ENCODE measurements at regions not wholly inside any gene's neighbourhood (a gene's known extent, or its start where the extent isn't known, plus 50 kb on each side); places are given as distances from the start of the nearest gene placed in this dataset.

DNA sequence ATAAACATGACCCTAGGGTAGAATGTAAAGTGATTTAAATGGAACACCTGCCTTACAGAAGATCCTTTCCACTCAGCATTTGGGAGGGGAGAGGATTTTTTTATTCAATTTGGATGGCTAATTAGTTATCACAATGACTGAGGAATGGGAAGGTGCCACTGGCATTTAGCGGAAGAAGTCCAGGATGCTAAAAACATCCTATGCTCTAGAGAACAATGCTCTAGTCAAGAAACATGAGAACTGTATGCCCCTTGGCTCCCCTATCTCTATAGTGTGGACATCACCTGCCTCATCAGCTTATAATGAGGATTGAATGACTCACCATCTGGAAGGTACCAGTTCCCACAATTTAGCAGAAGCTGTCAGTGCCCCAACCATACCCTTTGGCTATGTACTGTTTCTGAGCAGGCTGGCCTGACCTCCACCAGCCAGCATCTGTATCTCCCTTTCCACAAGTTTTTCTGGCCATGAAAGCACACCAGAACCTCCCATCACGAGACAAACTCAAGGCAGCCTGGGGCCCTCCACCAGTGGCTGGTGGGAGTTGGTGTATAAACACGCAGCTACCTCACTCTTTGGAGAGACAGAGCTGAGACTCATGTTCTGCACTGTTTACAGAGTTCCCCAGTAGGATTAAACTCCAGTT, 109.7 kb upstream of the VASH1 start:
- Histone ChIP-seq H2AFZ (ENCODE audit: low read depth, low read length) (no peak overlapping the region), H3K9ac (ENCODE audit: low read length) (no peak overlapping the region), H3K4me3 (ENCODE audit: low read length) (no peak overlapping the region), H3F3A (ENCODE audit: insufficient read depth, low read length, poor library complexity, severe bottlenecking) (no peaks in the 10 kb centered on the region), H3K4me2 (ENCODE audit: low read length) (no peak overlapping the region), H3K27ac (ENCODE audit: low read length) (no peak overlapping the region), H3K27me3 (ENCODE audit: insufficient read depth, low read depth, low read length) (no peaks in the 10 kb centered on the region), H3K9me2 (ENCODE audit: insufficient read depth, low read length) (no peaks in the 10 kb centered on the region), H3K36me3 (ENCODE audit: insufficient read depth, low read length) (no peaks in the 10 kb centered on the region), H4K20me1 (ENCODE audit: insufficient read depth) (no peaks in the 10 kb centered on the region), H3K79me2 (replicated peaks; ENCODE audit: insufficient read depth, low read length) (no peaks in the 10 kb centered on the region), H3K9me3 (ENCODE audit: low read length) (no peaks in the 10 kb centered on the region)
- TF ChIP-seq, protein P1, sequence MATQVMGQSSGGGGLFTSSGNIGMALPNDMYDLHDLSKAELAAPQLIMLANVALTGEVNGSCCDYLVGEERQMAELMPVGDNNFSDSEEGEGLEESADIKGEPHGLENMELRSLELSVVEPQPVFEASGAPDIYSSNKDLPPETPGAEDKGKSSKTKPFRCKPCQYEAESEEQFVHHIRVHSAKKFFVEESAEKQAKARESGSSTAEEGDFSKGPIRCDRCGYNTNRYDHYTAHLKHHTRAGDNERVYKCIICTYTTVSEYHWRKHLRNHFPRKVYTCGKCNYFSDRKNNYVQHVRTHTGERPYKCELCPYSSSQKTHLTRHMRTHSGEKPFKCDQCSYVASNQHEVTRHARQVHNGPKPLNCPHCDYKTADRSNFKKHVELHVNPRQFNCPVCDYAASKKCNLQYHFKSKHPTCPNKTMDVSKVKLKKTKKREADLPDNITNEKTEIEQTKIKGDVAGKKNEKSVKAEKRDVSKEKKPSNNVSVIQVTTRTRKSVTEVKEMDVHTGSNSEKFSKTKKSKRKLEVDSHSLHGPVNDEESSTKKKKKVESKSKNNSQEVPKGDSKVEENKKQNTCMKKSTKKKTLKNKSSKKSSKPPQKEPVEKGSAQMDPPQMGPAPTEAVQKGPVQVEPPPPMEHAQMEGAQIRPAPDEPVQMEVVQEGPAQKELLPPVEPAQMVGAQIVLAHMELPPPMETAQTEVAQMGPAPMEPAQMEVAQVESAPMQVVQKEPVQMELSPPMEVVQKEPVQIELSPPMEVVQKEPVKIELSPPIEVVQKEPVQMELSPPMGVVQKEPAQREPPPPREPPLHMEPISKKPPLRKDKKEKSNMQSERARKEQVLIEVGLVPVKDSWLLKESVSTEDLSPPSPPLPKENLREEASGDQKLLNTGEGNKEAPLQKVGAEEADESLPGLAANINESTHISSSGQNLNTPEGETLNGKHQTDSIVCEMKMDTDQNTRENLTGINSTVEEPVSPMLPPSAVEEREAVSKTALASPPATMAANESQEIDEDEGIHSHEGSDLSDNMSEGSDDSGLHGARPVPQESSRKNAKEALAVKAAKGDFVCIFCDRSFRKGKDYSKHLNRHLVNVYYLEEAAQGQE (IDR thresholded peaks at IDR 0.05; ENCODE audit: borderline replicate concordance) = no peak
- TF ChIP-seq SMC3 (conservative IDR thresholded peaks at IDR 0.05; ENCODE audit: poor library complexity) (no peak), RAD21 (conservative IDR thresholded peaks at IDR 0.05) (no peak), POLR2AphosphoS5 (IDR thresholded peaks at IDR 0.05) (no peak), TAF1 (IDR thresholded peaks at IDR 0.05; ENCODE audit: low read depth) (no peak), EZH2 (IDR thresholded peaks at IDR 0.05; ENCODE audit: borderline replicate concordance, insufficient read depth, low read length, poor library complexity, severe bottlenecking) (no peak), EP300 (conservative IDR thresholded peaks at IDR 0.05; ENCODE audit: poor library complexity, severe bottlenecking) (no peak)
- TF ChIP-seq, protein P2, sequence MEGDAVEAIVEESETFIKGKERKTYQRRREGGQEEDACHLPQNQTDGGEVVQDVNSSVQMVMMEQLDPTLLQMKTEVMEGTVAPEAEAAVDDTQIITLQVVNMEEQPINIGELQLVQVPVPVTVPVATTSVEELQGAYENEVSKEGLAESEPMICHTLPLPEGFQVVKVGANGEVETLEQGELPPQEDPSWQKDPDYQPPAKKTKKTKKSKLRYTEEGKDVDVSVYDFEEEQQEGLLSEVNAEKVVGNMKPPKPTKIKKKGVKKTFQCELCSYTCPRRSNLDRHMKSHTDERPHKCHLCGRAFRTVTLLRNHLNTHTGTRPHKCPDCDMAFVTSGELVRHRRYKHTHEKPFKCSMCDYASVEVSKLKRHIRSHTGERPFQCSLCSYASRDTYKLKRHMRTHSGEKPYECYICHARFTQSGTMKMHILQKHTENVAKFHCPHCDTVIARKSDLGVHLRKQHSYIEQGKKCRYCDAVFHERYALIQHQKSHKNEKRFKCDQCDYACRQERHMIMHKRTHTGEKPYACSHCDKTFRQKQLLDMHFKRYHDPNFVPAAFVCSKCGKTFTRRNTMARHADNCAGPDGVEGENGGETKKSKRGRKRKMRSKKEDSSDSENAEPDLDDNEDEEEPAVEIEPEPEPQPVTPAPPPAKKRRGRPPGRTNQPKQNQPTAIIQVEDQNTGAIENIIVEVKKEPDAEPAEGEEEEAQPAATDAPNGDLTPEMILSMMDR (IDR thresholded peaks at IDR 0.05; ENCODE audit: poor library complexity, severe bottlenecking) = no peak

DNA sequence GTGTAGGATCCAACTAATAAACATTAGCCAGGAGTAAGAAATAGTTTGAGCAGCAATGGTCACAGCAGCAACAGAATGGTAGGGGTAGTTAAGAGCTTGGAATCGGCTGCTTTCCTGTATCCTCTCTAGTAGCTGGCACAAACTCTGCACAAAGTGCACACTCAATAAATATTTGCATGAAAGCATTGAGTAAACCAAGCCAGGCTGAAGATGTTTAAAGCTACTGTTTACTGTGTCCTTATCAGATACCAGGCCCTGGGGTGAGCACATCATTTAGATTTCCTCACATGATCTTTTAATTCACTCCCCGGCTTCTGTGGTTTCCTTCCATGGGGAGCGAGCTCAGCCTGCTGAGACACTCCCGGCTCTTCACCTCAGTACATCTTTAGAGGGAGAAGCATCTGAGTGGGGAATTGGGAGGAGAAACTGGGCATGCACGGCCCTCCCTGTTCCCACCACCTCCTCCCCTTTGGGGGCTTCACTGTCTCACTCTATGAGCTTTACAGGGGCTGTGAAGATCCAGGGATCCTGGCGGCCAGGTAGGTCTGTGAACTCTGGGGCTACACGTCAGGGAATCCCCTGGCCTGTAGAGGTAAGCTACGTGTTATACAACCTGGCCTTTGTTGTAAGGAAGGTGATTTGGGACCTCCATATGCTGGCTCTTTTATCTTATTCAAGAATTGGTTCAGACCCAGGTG, 107.2 kb upstream of the VASH1 start:
- TF ChIP-seq MXI1 (conservative IDR thresholded peaks at IDR 0.05; ENCODE audit: poor library complexity, severe bottlenecking) (no peak), SMC3 (conservative IDR thresholded peaks at IDR 0.05; ENCODE audit: poor library complexity) (no peak), RAD21 (conservative IDR thresholded peaks at IDR 0.05) (no peak), POLR2AphosphoS5 (IDR thresholded peaks at IDR 0.05) (no peak), TAF1 (IDR thresholded peaks at IDR 0.05; ENCODE audit: low read depth) (no peak), EZH2 (IDR thresholded peaks at IDR 0.05; ENCODE audit: borderline replicate concordance, insufficient read depth, low read length, poor library complexity, severe bottlenecking) (no peak), EP300 (conservative IDR thresholded peaks at IDR 0.05; ENCODE audit: poor library complexity, severe bottlenecking) (no peak)
- TF ChIP-seq, protein P2 (IDR thresholded peaks at IDR 0.05; ENCODE audit: poor library complexity, severe bottlenecking) = no peak
- TF ChIP-seq, protein P1 (IDR thresholded peaks at IDR 0.05; ENCODE audit: borderline replicate concordance) = no peak
- H3K9me2 ChIP-seq (ENCODE audit: insufficient read depth, low read length) = no peaks in the 10 kb centered on the region
- H3K4me3 ChIP-seq (ENCODE audit: low read length) = no peak overlapping the region
- no peak overlapping the region for H3K9ac ChIP-seq (ENCODE audit: low read length)
- no peaks in the 10 kb centered on the region for H3F3A ChIP-seq (ENCODE audit: insufficient read depth, low read length, poor library complexity, severe bottlenecking)
- no peaks in the 10 kb centered on the region for H3K27me3 ChIP-seq (ENCODE audit: insufficient read depth, low read depth, low read length)
- no peak overlapping the region for H2AFZ ChIP-seq (ENCODE audit: low read depth, low read length)
- peaks cover 5% of the 10 kb centered on the region for H3K9me3 ChIP-seq (ENCODE audit: low read length)
- H3K36me3 ChIP-seq (ENCODE audit: insufficient read depth, low read length) = no peaks in the 10 kb centered on the region
- no peaks in the 10 kb centered on the region for H4K20me1 ChIP-seq (ENCODE audit: insufficient read depth)
- no peaks in the 10 kb centered on the region for H3K79me2 ChIP-seq (replicated peaks; ENCODE audit: insufficient read depth, low read length)
- no peak overlapping the region for H3K4me2 ChIP-seq (ENCODE audit: low read length)
- no peak overlapping the region for H3K27ac ChIP-seq (ENCODE audit: low read length)

Measured in neural cell (in vitro differentiated cells).